Loucy (cell line): ENCODE measurements at regions not wholly inside any gene's neighbourhood (a gene's known extent, or its start where the extent isn't known, plus 50 kb on each side); places are given as distances from the start of the nearest gene placed in this dataset.

Source experiments
- EZH2phosphoT487 ChIP-seq: fragments of 200-600 bp; IDR thresholded peaks from 2 replicates; pipeline ENCODE4 v1.6.1; 2018; ENCODE audit warnings: antibody characterized with exemption, mild to moderate bottlenecking, moderate library complexity, borderline replicate concordance
- TF ChIP-seq, protein P1 (sequence below): fragments of 200-600 bp; sonication (generic); conservative IDR thresholded peaks from 2 replicates; pipeline ENCODE4 v1.5.1; 2014; ENCODE audit warnings: mild to moderate bottlenecking, antibody characterized with exemption, low read length

GRCh38 chr2:59302683-59303082, 1061.6 kb upstream of the FANCL start:
- TF ChIP-seq, protein P1, sequence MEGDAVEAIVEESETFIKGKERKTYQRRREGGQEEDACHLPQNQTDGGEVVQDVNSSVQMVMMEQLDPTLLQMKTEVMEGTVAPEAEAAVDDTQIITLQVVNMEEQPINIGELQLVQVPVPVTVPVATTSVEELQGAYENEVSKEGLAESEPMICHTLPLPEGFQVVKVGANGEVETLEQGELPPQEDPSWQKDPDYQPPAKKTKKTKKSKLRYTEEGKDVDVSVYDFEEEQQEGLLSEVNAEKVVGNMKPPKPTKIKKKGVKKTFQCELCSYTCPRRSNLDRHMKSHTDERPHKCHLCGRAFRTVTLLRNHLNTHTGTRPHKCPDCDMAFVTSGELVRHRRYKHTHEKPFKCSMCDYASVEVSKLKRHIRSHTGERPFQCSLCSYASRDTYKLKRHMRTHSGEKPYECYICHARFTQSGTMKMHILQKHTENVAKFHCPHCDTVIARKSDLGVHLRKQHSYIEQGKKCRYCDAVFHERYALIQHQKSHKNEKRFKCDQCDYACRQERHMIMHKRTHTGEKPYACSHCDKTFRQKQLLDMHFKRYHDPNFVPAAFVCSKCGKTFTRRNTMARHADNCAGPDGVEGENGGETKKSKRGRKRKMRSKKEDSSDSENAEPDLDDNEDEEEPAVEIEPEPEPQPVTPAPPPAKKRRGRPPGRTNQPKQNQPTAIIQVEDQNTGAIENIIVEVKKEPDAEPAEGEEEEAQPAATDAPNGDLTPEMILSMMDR: no peak
- TF ChIP-seq EZH2phosphoT487: no peak
